ENCODE measurements at regions not wholly inside any gene's neighbourhood (a gene's known extent, or its start where the extent isn't known, plus 50 kb on each side); places are given as distances from the start of the nearest gene placed in this dataset.

DNA sequence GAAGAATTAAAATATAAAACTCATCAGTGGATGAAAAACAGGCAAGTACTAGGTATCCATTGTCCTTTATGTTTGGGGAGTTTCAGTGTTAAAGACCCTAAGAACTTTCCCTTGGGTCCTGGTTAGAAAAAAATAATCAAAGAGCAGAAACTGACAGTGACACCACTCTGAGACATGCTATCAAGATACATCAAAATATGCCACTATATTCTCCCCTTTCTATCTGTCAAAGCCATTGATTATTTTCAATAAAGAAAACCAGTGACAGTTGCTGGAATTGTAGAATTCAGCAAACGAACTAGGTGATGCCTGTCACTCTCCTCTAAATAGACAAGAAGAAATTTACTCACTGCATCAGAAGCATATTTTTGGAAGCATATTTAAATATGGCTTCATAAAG is 496.7 kb upstream of the CFAP20DC start:
- POLR2A ChIA-PET: no interaction called here
- no peaks in the 10 kb centered on the region for H3K9me3 Mint-ChIP-seq
- peaks cover 0 to 5% (median 0%) of the 10 kb centered on the region in 3 donors for H3K36me3 Mint-ChIP-seq
- peaks cover 6 to 15% (median 8%) of the 10 kb centered on the region in 4 donors for H3K4me1 Mint-ChIP-seq
- DNase-seq (no peak), ATAC-seq (no peak)
- no peaks in the 10 kb centered on the region for H3K27me3 Mint-ChIP-seq
- H3K4me3 Mint-ChIP-seq: no peak overlapping the region
- no peak overlapping the region for H3K27ac Mint-ChIP-seq

DNA sequence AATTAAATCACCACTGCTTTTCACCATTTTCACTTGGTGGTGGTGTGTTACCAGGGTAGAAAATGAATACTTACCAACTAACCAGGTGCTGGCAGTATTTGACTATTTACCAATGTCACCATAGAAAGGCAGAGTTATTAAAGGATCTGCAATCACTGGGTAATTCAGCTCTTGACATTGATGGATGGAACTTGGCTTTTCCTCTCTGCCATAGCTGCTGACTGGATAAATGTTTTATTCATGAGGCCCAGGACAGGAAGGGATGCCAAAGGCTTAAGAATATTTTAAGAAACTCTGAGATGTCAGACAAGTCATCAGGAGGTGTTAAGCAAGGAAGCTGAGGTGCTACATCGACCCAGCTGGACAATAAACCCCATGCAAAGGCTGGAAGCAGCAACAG is 495.5 kb upstream of the CFAP20DC start:
- no peak overlapping the region for H3K4me3 Mint-ChIP-seq
- H3K4me1 Mint-ChIP-seq: peaks cover 6 to 15% (median 8%) of the 10 kb centered on the region in 4 donors
- ATAC-seq: no peak

GRCh38 chr3:59542276-59542675 is 492.5 kb upstream of the CFAP20DC start:
- Mint-ChIP-seq H3K27me3 (no peaks in the 10 kb centered on the region), H3K4me1 (peaks cover 6 to 15% (median 9%) of the 10 kb centered on the region in 4 donors), H3K27ac (peak overlapping the region in 3 of 10 donors; percentile 49 to 81 (median 66)), H3K4me3 (peak overlapping the region in 1 of 10 donors; percentile 4), H3K36me3 (peaks cover 0 to 5% (median 0%) of the 10 kb centered on the region in 3 donors), H3K9me3 (no peaks in the 10 kb centered on the region)
- DNase-seq (no peak), ATAC-seq (peak in 1 of 2 donors; percentile 51)
- POLR2A ChIA-PET: no interaction called here

More for the DNA sequence above, 495.5 kb upstream of the CFAP20DC start:
- no peak for DNase-seq
- H3K27me3 Mint-ChIP-seq: no peaks in the 10 kb centered on the region
- peaks cover 0 to 5% (median 0%) of the 10 kb centered on the region in 3 donors for H3K36me3 Mint-ChIP-seq
- H3K9me3 Mint-ChIP-seq: no peaks in the 10 kb centered on the region
- POLR2A ChIA-PET: no interaction called here
- H3K27ac Mint-ChIP-seq: no peak overlapping the region

GRCh38 chr3:59540696-59541095 is 490.9 kb upstream of the CFAP20DC start:
- H3K27ac Mint-ChIP-seq: peak overlapping the region in 1 of 10 donors; percentile 5
- peaks cover 0 to 11% (median 0%) of the 10 kb centered on the region in 9 donors for H3K9me3 Mint-ChIP-seq
- POLR2A ChIA-PET: no interaction called here
- peaks cover 6 to 15% (median 9%) of the 10 kb centered on the region in 4 donors for H3K4me1 Mint-ChIP-seq
- no peaks in the 10 kb centered on the region for H3K27me3 Mint-ChIP-seq
- DNase-seq (no peak), ATAC-seq (no peak)
- peak overlapping the region in 1 of 10 donors; percentile 24 for H3K4me3 Mint-ChIP-seq
- peaks cover 0 to 5% (median 0%) of the 10 kb centered on the region in 3 donors for H3K36me3 Mint-ChIP-seq

- peaks cover 0 to 5% (median 0%) of the 10 kb centered on the region in 3 donors for H3K36me3 Mint-ChIP-seq
- peaks cover 6 to 15% (median 9%) of the 10 kb centered on the region in 4 donors for H3K4me1 Mint-ChIP-seq
- ATAC-seq: no peak
- no peaks in the 10 kb centered on the region for H3K27me3 Mint-ChIP-seq
- peaks cover 0 to 11% (median 0%) of the 10 kb centered on the region in 9 donors for H3K9me3 Mint-ChIP-seq
- H3K27ac Mint-ChIP-seq: peak overlapping the region in 2 of 10 donors; percentile 3 to 5
- no peak overlapping the region for H3K4me3 Mint-ChIP-seq
- DNase-seq: no peak
- POLR2A ChIA-PET: no interaction called here
Measured at GRCh38 chr3:59540241-59540640, 490.4 kb upstream of the CFAP20DC start.

GRCh38 chr3:59538753-59539432 is 489.1 kb upstream of the CFAP20DC start:
- H3K27ac Mint-ChIP-seq: no peak overlapping the region
- H3K36me3 Mint-ChIP-seq: no peaks in the 10 kb centered on the region
- peaks cover 0 to 11% (median 0%) of the 10 kb centered on the region in 9 donors for H3K9me3 Mint-ChIP-seq
- peaks cover 6 to 15% (median 9%) of the 10 kb centered on the region in 4 donors for H3K4me1 Mint-ChIP-seq
- POLR2A ChIA-PET: no interaction called here
- ATAC-seq (no peak), DNase-seq (no peak)
- no peaks in the 10 kb centered on the region for H3K27me3 Mint-ChIP-seq
- no peak overlapping the region for H3K4me3 Mint-ChIP-seq

DNA sequence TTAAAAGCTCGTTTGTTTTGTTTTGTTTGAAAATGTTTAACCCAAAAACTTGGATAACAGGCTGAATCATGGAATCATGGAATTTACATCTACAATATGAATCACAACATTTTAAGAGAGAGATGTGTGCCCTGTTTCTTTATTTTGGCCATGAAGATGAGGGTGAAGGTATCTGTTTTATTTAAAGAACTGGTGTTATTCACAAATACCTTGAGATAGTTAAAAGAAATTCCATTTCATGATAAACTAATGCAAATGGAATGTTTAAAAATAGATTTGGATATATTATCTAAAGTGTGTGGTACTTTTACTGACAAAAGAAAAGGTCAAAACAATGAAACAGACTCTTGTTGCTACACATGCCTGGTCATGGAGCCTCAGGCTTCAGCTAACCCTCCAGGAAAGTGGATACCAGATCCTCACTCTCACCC is 486.0 kb upstream of the CFAP20DC start:
- no peak overlapping the region for H3K27ac Mint-ChIP-seq
- peaks cover 0 to 11% (median 0%) of the 10 kb centered on the region in 9 donors for H3K9me3 Mint-ChIP-seq
- DNase-seq: no peak
- no peaks in the 10 kb centered on the region for H3K27me3 Mint-ChIP-seq
- H3K4me3 Mint-ChIP-seq: no peak overlapping the region
- POLR2A ChIA-PET: interaction anchor here (0.8 kb wide), 1 partner anchor 9 kb away, joined by 3 read pairs; no protein-coding TSS in a partner anchor
- no peak for ATAC-seq
- H3K4me1 Mint-ChIP-seq: peaks cover 0 to 2% (median 0%) of the 10 kb centered on the region in 4 donors
- no peaks in the 10 kb centered on the region for H3K36me3 Mint-ChIP-seq

DNA sequence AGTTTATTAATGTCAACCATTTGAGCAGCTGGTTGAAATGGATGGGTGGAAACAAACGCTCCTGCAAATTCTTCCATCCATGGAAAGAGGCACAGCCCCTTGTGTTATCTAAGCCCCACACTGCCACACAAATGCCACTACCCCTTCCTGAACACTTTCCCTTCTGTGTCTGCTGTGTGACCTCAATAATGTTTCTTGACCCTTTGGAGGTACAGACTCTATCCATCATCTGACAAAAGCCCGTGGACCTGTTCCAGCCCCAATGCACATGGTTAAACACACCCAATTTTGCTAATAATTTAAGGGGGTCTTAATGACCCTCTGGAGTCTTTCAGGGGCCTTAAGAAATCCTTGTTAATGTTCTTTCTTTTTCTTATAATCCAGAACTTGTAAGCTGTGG is 482.2 kb upstream of the CFAP20DC start:
- Mint-ChIP-seq H3K27ac (no peak overlapping the region), H3K27me3 (no peaks in the 10 kb centered on the region), H3K4me3 (no peak overlapping the region), H3K9me3 (peaks cover 0 to 10% (median 0%) of the 10 kb centered on the region in 9 donors), H3K36me3 (no peaks in the 10 kb centered on the region), H3K4me1 (no peaks in the 10 kb centered on the region)
- ATAC-seq: no peak
- DNase-seq: no peak
- POLR2A ChIA-PET: no interaction called here

DNA sequence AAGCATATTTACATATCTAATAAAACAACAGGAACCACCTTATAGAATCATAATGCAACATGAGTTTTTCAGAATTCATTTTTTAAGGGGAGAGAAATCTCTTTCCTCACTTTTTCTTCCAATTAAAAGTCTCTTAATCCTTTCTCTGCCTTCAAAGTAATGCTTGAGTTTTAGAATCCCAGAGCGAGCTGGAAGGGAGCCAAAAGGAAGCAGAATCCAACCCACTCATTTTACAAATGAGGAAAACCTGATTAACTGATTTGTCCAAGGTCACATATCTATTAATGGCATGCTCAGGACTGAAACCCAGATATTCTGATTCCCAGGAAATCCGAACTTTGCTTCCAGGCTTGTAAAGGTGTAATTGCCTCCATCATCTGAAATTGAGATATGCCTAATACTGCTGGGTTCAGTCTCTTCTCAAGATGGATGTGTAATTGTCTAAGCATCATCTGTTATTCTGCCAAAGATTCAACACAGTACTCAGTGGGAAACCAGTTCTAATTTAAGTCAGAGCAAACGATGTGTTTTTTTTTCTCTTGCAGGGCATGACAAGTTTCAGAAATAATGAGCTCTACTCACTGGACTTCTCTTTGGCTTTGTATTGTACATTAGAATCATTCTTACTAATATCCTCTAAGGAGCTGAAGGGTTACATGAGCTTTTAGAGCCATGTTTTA is 481.4 kb upstream of the CFAP20DC start:
- peaks cover 0 to 4% (median 0%) of the 10 kb centered on the region in 9 donors for H3K9me3 Mint-ChIP-seq
- no peak overlapping the region for H3K4me3 Mint-ChIP-seq
- no peak overlapping the region for H3K27ac Mint-ChIP-seq
- H3K36me3 Mint-ChIP-seq: peaks cover 0 to under 1% (median 0%) of the 10 kb centered on the region in 3 donors
- H3K27me3 Mint-ChIP-seq: no peaks in the 10 kb centered on the region
- no peak for DNase-seq
- POLR2A ChIA-PET: interaction anchor here (0.7 kb wide), 1 partner anchor 218 kb away, joined by 3 read pairs; no protein-coding TSS in a partner anchor
- ATAC-seq: no peak
- H3K4me1 Mint-ChIP-seq: no peaks in the 10 kb centered on the region

- DNase-seq: no peak
- Mint-ChIP-seq H3K36me3 (peaks cover 0 to 8% (median 2%) of the 10 kb centered on the region in 3 donors), H3K4me3 (no peak overlapping the region), H3K27me3 (no peaks in the 10 kb centered on the region), H3K27ac (no peak overlapping the region), H3K4me1 (no peaks in the 10 kb centered on the region), H3K9me3 (peaks cover 0 to 6% (median 0%) of the 10 kb centered on the region in 9 donors)
- no peak for ATAC-seq
- POLR2A ChIA-PET: no interaction called here
Measured at GRCh38 chr3:59528251-59528650, 478.4 kb upstream of the CFAP20DC start.

- Mint-ChIP-seq H3K36me3 (peaks cover 0 to 8% (median 2%) of the 10 kb centered on the region in 3 donors), H3K4me3 (no peak overlapping the region), H3K27ac (no peak overlapping the region), H3K9me3 (peaks cover 0 to 6% (median 0%) of the 10 kb centered on the region in 9 donors), H3K4me1 (no peaks in the 10 kb centered on the region), H3K27me3 (no peaks in the 10 kb centered on the region)
- POLR2A ChIA-PET: interaction anchor here (0.6 to 1.0 kb wide), 2 partner anchors 8 to 155 kb away, joined by 3 read pairs; no protein-coding TSS in a partner anchor
- no peak for DNase-seq
- no peak for ATAC-seq
Measured at GRCh38 chr3:59527493-59527892, 477.7 kb upstream of the CFAP20DC start.

GRCh38 chr3:59526999-59527398 is 477.2 kb upstream of the CFAP20DC start:
- H3K4me3 Mint-ChIP-seq: no peak overlapping the region
- peaks cover 0 to 8% (median 2%) of the 10 kb centered on the region in 3 donors for H3K36me3 Mint-ChIP-seq
- no peaks in the 10 kb centered on the region for H3K27me3 Mint-ChIP-seq
- DNase-seq (no peak), ATAC-seq (no peak)
- H3K9me3 Mint-ChIP-seq: peaks cover 0 to 6% (median 0%) of the 10 kb centered on the region in 9 donors
- no peak overlapping the region for H3K27ac Mint-ChIP-seq
- POLR2A ChIA-PET: interaction anchor here (0.6 to 1.0 kb wide), 2 partner anchors 9 to 154 kb away, joined by 3 read pairs; no protein-coding TSS in a partner anchor
- H3K4me1 Mint-ChIP-seq: no peaks in the 10 kb centered on the region

DNA sequence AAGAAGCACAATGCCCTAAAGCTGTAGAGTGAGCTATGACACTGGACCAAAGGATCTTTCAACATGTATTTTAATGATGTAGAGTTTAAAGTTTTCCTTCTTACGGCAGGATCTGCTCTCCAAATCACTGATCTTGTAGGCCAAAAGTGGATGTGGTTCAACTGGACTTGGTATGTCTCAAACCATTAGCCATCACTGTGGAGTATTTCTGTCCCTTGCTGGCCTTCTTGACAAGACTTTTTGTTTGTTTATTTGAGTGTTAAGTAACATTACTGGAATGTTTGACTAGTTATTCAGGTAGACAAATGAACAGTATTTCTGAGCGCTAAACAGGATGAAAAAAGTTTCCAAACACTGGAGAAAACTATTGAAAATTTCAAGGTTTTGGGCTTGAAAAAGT is 472.7 kb upstream of the CFAP20DC start:
- Mint-ChIP-seq H3K27me3 (no peaks in the 10 kb centered on the region), H3K36me3 (peaks cover 0 to 8% (median 2%) of the 10 kb centered on the region in 3 donors), H3K27ac (peak overlapping the region in 1 of 10 donors; percentile 27), H3K4me3 (no peak overlapping the region), H3K9me3 (peaks cover 0 to 6% (median 0%) of the 10 kb centered on the region in 9 donors), H3K4me1 (peaks cover 0 to 5% (median 3%) of the 10 kb centered on the region in 4 donors)
- DNase-seq (no peak), ATAC-seq (no peak)
- POLR2A ChIA-PET: no interaction called here
